T-helper 1 cell treated with Interleukin-12 subunit alpha and Interleukin-12 subunit beta and Interleukin-4 antibody, amounts not matched to agents 30 ng/mL and 1 ng/mL, for 36 hours (primary cell): ENCODE measurements at regions not wholly inside any gene's neighbourhood (a gene's known extent, or its start where the extent isn't known, plus 50 kb on each side); places are given as distances from the start of the nearest gene placed in this dataset.

Experiments
- intact Hi-C: fragments of 100-400 bp; cut with micrococcal nuclease; formaldehyde crosslinking; loops from one replicate; pipeline ENCODE4 v1.15.1; 2024

DNA sequence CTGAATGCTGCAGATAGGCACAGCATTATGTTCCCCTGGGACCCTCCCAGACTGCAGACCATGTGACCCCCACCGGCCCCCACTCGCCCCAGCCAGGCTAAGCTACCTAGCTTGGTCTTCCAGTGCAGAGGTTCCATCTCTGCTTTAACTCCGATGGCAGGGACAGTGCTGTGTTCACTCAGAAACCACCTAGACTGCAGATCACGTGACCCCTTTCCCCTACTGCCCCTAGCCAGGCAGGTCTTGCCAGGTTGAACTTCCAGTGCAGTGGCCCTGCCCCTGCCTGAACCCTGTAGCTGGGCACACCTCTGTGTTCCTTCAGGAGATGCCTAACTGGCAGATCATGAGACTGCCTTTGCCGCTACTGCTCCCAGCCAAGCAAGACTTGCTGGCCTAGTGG, 1116.2 kb downstream of the FLRT2 start:
- intact Hi-C loops: no loop called here

DNA sequence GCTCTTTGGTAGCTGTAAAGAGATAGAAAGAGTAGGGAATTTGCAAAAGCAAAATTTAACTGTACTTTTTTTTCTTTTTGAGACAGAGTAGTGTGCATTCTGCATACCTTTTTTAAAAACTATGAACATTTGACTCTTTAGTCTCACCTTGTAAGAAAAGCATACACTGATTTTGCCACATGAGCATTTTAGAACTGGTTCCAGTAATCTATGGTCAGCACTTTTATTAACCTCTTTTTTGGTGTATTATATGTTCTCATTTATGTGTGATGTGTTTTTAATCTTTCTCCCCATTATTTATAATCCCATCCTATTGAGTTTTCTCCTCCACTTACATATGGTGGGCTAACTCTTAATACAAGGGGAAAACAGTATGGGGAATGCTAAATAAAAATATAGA, 1111.4 kb downstream of the FLRT2 start:
- intact Hi-C loops: no loop called here

DNA sequence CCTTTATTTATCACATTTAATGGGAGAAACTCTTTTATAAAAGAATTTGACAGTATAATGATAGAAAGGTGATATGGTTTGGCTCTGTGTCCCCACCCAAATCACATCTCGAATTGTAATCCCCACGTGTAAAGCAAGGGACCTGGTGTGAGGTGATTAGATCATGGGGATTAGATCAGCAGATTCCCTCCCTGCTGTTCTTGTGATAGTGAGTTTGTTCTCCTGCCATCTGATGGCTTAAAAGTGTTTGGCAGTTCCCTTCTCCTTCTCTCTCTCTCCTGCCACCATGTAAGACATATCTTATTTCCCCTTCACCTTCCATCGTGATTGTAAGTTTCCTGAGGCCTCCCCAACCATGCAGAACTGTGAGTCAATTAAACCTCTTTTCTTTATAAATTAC, 1110.3 kb downstream of the FLRT2 start:
- intact Hi-C loops: no loop called here

DNA sequence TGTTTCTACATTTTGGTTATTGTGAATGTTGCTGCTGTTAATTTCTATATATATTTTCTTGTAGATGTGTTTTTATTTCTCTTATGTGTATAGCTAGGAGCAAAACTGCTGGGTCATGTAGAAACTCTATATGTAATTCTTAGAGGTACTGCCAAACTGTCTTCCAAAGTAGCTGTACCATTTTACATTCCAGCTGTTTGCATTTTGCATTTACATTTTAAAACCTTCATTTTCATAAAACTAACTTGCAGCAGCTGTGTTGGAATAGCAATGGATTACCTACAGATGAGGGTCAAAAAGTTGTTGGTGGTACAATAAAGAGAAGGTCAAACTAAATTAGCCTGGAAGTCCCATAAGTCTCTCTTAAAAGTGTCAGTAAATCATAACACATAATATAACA, 1109.7 kb downstream of the FLRT2 start:
- intact Hi-C loops: no loop called here

DNA sequence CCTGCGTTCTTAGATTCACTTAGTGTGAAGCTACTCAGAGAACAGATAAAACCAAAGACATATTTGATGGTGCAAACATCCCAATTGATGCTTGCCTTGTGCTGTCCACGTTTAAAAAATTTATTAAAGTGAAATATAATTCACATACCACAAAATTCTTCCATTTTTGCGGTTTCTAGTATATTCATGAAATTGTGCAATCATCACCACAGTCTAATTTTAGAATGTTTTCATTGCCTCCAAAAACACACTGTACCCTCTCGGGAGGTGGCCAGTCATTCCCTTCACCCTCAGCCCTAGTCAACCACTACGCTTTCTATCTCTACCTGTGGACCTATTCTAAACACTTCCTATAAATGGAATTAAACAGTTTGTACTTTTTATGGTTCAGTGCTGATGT, 1109.2 kb downstream of the FLRT2 start:
- intact Hi-C loops: no loop called here

DNA sequence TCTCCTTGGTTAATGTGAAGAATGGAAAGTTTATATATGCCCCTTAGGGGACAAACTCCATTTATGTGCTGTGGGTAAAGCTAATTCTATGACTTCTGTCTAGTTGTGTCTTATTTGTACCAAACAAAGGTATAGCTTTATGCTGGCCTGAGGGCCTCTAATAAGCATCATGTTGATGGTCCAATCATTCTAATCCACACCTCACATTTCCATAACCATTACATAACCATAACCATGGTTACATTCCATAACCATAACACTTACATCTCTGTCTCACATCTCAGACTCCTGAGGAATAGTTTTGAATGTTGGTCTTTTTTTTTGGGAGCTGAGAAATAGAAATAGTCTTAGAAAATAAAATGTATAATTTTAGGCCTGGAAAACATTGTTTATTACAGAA, 1097.1 kb downstream of the FLRT2 start:
- intact Hi-C loops: no loop called here

DNA sequence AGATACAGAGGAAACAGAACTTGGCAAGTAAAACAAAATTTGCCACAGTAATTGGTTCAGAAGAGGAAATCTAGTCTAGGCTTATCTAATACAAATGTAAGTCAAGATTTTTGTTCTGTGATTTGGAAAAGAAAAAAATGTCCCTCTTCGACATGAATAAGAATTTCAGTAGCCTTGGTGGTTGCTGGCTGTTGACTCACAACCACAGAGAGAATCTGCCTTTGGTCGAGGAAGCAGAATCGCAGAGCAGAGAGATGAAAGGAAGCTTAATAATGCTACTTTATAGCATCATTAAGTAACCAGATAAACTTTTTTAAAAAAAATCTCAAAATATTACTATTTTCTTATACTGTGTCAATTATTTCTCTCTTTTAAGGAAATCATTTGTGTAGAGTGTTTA, 1096.6 kb downstream of the FLRT2 start:
- intact Hi-C loops: no loop called here

DNA sequence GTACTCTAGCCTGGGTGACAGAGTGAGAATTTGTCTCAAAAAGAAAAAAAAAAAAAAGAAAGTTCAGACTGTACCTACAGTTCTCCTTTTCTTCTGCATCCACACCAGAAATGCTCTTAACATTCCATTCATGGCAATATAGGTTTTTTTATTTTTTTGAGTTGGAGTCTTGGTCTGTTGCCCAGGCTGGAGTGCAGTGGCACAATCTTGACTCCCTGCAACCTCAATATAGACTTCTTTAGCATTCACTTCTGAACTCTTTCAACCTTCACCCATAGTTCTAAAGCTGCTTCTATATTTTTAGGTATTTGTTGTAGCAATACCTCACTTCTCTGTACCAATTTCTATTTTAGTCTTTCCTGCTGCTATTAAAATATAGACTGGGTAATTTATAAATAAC, 1095.7 kb downstream of the FLRT2 start:
- intact Hi-C loops: no loop called here

DNA sequence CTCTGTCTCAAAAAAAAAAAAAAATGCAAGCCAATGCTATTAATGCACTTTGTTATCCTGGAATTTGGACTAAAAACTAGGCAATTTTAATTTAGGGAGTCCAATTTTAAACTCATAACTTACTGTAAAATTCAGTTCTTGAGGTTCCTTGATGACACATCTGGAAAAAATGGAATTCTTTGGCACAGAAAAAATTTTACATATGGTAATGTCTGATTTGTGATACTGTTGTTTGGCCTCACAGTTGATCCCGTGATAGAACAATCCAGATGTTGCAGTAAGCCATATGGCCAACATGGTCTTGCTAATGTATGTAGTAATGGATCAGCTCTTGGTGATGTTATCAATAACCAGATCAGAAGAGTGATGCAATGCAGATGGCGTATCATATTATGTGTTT, 1089.8 kb downstream of the FLRT2 start:
- intact Hi-C loops: no loop called here

DNA sequence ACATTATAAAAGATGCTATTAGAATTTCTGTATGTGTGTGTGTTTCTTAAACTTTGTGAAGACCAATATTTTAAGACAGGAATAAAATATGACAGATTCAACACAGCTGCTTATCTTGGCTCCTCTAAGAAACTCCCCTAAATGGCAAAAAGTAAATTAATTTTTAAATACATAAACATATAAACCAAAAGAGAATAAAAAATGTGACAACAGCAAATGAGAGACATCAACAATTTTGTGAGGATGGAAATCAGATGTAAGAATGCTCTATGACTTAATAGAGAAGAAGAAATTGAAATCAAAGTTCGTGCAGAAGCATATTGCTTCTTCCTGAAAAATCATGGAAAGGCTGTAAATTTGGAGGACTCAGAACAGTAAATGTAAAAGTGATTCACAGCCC, 1083.8 kb downstream of the FLRT2 start:
- intact Hi-C loops: no loop called here

DNA sequence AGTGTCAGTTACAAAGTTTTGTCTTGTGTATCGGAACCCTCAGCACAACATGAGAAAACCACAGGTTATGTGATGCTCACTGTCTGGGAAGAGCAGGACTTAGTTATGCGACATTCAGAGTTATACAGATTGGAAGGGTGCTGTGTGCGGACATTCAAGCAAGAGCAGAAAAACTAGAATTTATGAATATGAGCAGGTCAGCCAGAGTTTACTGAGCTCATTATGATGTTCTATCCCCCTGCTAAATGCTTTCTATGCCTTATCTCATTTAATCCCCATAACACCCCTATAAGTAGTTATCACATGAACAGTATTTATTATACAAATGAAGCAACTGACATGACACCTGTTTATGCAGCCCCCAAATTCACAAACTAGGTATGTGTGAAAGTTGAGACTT, 1083.2 kb downstream of the FLRT2 start:
- intact Hi-C loops: no loop called here

DNA sequence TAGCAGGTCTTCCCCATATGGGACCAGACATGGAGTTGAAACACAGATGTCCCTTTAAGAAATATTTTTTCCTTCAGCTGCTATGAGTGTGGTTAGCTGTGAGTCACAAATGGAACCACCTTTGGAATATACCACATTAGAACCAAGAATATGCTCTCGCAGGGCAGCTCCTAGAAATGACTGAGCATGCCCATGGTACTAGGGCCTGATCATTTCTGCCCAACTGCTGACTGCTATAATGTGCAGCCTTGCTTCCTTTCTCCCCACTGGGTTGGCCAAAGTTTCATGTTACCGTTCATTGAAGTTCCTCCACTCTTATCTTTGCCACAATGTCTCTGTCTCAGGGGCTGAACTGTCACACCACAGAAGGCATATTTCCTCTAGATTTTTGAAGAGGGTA, 1074.6 kb downstream of the FLRT2 start:
- intact Hi-C loops: no loop called here

DNA sequence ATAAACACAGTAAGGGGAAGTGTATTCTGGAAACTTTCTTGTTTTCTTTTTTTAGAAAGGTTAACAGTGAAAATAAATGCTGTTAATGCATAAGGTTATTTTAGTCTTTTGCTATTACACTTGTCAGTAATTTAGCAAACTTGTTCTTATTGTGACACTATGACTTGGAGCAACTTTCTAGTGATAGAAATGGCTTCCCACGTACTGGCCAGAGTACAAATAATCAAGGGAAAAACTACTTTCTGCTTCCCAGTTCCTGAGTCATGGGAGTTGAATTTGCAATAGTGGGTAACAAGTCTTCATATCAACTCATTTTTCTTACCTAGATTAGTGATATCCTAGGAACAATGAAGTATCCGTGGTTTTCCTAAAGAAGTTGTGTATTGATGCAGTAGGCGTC, 1072.3 kb downstream of the FLRT2 start:
- intact Hi-C loops: no loop called here

DNA sequence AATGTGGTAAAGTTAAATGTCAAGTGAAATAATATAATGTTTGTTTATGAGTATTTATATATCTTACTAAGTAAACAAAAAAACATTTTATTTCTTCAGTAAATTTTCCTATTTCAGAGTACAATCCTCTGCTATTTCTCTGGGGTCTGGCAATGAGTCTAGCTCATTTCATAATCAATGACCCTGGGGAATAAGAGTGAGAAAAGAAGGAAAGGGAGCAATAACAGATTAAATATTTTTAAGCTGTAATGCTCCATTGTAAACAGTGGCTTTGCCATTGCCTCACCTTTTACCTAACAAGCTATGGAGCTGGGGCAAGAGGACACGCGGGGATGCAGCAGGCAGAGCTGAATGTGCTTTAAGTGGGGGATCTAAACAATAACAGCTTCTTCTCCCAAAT, 1071.9 kb downstream of the FLRT2 start:
- intact Hi-C loops: no loop called here

DNA sequence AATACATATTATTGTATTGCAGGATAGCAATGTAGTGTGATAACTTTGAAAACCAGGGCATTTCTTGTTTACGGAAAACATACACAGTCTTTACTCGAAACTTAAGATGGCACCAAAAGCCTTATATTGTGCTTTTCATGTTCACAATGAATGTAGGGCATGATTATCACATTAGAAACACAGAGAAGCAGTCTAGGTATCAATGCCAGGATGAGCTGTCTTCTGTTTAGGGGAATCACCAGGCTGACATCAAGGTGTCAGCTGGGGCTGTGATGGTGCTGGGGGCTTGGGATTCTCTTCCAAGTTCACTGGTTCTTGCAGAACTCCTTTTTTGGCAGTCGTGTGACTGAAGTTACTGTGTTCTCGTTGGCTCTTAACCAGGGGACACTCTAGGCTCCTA, 1067.3 kb downstream of the FLRT2 start:
- intact Hi-C loops: no loop called here

DNA sequence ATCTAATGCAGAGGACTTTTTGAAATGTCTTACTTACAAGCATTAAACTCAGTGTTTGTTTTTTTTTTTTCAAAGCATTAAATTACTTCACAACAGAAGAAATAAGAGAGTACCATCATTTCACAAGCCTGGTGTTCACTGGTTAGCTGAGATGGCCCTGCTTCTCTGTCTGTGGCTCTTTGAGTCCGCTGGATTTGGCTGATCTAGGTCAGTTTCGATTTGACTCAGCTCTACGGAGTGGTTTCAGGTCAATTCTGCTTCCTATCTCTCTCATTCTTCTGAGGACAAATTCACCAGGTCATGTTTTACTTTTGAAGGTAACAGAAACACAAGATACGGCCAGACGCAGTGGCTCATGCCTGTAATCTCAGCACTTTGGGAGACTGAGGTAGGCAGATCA, 1066.1 kb downstream of the FLRT2 start:
- intact Hi-C loops: no loop called here

DNA sequence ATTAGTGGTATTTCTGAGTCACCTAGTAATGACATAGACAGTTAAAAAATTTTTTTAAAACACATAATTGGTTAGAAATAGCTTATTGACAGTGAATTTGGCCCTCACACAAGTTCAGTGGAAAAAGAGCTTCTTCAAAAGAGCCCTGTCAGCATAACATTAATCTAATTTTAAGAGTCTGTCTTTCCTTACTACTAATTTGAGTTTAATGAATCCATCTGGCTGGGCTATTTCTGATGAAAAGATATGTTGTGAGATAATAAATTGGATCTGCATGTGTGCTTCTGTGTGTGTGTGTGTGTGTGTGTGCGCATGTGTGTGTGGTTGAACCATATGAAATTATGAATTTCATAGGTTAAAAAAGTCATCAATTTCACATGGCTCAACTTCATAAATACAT, 1045.2 kb downstream of the FLRT2 start:
- intact Hi-C loops: no loop called here

DNA sequence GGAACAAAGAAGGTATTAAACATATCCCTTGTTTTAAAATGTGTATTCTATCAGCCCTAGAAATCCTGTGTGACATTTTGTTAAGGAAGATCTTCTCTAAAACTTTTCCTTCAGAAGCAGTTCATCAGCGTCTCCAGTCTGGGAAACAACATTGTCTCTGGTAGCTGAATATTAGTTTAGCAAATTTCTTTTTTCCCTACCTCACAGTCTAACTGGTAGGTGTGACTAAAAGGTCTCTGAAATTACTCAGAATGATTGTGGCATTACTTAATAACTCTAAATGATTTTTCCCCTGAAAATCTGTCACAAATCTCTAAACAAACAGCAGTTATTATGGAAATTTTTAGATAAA, 1044.8 kb downstream of the FLRT2 start:
- intact Hi-C loops: no loop called here

DNA sequence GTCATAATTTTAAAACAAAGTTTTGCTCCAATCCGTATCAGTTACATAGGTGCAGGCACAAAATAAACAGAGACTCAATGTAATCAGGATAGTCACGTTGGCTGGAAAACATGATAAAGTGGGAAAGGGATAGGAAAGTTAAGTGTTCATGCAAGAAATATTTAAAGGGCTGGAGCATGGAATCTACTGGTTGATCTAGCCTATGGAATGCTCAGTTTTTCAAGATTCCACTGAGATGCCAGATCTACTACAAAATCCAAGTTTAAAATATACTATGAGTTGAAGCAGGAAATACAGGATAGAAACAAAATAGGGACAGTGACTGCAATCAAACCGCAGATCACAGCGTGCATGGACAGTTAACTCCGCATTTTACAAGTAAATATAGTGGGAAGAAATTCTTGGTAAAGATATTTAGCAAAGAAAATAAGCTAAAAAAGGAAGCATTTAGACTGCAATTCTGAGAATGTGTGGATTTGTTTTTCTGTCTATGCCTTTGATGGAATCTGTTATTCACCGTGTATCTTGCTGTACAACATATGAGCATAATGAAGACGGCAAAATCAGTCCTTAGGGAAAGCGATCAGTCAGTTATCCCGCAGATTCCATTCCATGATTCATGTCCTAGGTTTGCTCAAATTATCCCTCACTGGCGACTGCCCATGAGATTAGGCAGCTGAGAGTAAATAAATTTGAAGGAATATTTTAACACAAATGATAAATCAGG, 1044.3 kb downstream of the FLRT2 start:
- intact Hi-C loops: no loop called here

DNA sequence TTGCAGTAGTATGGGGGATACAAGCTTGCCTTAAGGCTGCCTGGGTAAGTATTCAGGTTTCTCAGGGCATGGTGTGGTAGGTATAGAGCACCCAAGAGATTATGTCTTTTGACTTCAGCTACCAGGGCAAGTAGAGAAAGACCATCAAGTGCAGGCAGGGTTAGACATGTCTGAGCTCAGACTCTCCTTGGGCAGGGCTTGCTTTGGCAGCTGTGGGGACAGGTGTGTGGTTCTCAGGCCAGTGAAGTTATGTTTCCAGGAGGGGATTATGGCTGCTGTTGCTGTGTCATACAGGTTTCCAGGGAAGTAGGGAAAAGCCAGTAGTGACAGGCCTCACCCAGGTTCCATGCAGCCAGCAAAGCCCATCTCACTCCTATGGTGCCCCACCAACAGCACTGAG, 1040.4 kb downstream of the FLRT2 start:
- intact Hi-C loops: no loop called here

DNA sequence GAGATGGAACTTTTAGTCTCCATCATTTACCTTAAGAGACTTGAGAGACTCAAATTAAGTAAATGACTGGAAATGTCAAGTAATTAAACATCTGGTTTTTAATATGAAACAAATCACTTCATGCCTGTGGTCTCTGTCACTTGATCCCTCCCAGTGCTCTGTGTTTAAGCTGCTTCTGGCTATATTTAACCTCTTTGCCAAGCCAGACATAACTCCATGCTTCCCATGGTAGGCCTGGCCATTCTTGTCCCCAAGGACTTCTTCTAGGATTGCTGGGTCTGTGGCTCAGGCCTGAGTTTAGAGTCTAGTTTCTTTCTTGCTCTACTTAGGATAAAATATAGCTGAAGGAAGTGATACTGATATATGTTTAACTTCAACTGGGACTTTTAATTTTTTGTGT, 1013.6 kb downstream of the FLRT2 start:
- intact Hi-C loops: no loop called here

DNA sequence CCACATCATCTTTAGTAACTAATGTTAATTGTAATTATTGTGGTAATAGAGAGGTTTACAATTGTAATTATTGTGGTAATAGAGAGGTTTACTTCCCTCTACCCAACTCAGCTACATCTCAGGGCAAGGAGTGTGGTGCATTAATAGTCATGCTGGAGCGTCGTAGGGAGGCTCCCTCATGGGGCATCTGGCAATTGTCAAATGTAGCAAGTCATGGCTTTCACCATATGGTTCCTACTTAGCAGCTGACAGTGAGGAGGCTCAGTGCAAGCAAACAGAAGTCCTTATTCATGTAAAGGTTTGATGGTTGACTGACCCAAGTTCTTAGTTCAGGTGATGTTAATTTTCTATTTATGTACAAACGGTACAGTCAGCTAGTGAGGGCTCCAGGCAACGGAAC, 1012.0 kb downstream of the FLRT2 start:
- intact Hi-C loops: no loop called here

DNA sequence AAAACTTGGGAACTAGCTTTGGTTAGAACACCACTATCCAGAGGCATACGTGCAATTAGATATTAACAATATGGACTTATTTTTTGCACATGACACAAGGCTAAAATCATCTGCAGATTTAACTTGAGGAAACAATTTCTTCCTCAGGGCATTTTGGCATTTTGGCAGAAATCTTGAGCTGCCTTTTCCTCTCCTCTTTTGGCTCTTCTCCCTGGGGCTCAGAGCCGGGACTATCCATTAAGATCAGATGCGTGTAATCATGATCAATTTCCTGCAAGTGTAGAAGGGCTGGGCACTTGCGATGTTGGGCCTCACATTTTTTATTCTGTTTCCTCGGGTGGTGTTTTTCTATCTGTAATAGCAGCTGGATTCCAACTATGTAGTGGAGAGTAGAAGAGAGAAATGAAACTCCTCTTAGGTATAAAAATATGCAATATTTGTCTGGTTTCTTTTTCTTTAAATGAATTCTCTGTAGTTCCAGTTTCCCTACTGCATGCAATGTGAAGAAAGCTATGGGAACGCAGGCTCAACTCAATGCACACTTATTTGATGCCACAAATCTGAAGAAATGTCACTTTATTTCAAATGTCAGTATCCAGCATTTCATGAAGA, 1010.8 kb downstream of the FLRT2 start:
- intact Hi-C loops: no loop called here
